ENCODE measurements at regions not wholly inside any gene's neighbourhood (a gene's known extent, or its start where the extent isn't known, plus 50 kb on each side); places are given as distances from the start of the nearest gene placed in this dataset.

DNA sequence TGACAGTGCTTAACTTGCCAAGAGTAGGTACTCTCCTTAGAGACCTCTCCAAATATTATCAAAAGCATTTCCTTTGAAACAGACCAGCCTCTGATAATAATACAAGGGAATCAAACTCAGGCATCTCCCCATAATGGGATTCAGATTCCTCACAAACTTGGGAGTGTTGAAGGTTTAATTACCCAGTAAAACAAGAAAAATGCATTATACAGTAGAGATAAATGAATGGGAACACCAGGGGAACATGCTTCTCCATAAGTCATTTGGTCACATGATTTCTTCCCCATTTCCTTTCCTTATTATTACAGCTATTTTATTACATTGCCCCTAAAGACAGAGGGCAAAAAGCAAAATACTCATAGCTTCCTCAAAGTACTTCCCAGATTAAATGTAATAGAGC, 325.0 kb upstream of the CDIN1 start:
- Histone ChIP-seq H3K27ac (no peak overlapping the region), H3K27me3 (no peaks in the 10 kb centered on the region), H3K36me3 (no peaks in the 10 kb centered on the region), H3K4me1 (no peaks in the 10 kb centered on the region), H3K9me3 (no peaks in the 10 kb centered on the region), H3K4me3 (no peak overlapping the region)
- TF ChIP-seq, protein P1, sequence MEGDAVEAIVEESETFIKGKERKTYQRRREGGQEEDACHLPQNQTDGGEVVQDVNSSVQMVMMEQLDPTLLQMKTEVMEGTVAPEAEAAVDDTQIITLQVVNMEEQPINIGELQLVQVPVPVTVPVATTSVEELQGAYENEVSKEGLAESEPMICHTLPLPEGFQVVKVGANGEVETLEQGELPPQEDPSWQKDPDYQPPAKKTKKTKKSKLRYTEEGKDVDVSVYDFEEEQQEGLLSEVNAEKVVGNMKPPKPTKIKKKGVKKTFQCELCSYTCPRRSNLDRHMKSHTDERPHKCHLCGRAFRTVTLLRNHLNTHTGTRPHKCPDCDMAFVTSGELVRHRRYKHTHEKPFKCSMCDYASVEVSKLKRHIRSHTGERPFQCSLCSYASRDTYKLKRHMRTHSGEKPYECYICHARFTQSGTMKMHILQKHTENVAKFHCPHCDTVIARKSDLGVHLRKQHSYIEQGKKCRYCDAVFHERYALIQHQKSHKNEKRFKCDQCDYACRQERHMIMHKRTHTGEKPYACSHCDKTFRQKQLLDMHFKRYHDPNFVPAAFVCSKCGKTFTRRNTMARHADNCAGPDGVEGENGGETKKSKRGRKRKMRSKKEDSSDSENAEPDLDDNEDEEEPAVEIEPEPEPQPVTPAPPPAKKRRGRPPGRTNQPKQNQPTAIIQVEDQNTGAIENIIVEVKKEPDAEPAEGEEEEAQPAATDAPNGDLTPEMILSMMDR (IDR thresholded peaks at IDR 0.05), result no peak
- DNase-seq (ENCODE audit: low spot score), result no peak

DNA sequence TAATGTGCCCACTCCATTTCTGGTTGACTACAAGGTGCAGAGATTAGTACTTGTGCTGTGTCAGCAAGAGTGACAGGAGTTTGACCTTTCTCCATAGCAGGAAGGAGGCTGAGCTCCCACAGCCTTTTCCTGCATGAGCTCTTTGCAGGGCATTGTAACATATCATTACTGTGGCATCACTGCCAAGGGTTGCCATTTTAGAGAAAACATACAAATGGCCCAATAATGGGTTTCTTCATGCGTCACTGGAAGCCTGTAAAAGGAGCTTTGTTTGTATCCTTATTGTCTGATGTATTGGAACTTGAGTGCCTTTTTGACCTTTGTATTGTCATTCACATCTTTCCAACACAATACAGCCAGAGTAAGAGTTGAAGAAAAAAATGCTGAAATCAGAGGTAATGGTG, 323.0 kb upstream of the CDIN1 start:
- Histone ChIP-seq H3K27ac (no peak overlapping the region), H3K36me3 (no peaks in the 10 kb centered on the region), H3K9me3 (no peaks in the 10 kb centered on the region), H3K4me3 (no peak overlapping the region), H3K27me3 (no peaks in the 10 kb centered on the region), H3K4me1 (no peaks in the 10 kb centered on the region)
- no peak for DNase-seq (ENCODE audit: low spot score)
- TF ChIP-seq, protein P1 (IDR thresholded peaks at IDR 0.05), result no peak

DNA sequence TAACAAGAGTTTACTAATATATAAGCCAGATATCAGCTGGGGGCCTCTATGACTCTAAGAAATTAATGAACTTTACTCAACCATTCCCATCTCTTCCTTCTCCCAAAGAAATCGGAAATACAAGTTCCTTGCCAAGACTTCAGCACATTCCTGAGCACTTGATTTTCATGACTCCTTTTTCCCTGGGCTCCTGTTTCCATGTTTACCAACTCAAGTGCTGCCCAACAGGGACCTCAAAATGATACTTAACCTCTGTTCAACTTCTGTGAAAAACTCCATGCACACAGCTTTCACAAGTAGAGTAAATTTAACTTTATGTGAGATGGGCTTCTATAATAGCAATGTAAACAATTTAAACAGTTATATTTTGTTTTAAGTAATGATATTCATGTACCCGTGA, 315.8 kb upstream of the CDIN1 start:
- no peaks in the 10 kb centered on the region for H3K27me3 ChIP-seq
- no peak for DNase-seq (ENCODE audit: low spot score)

DNA sequence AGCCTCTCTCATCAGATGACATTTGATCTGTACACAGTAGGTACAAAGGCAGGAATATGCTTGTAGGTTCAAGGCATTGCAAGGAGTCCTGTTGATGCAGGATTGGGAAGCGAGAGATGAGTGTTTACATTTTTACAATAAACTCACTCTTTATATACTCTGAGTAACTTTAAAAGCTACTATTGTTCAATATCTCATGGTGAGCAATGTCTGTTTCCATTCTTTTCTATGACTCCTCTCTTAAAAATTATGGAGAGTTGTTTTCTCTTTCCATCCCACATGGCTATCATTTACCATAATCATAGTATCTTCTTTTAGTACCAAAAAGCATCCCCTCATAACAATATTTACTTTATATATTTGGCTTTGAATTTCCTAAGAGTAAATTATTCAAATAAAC, 314.0 kb upstream of the CDIN1 start:
- no peaks in the 10 kb centered on the region for H3K9me3 ChIP-seq
- H3K4me1 ChIP-seq, result no peaks in the 10 kb centered on the region
- DNase-seq (ENCODE audit: low spot score), result no peak
- H3K27me3 ChIP-seq, result no peaks in the 10 kb centered on the region
- TF ChIP-seq, protein P1 (IDR thresholded peaks at IDR 0.05), result no peak
- H3K27ac ChIP-seq, result no peak overlapping the region
- no peaks in the 10 kb centered on the region for H3K36me3 ChIP-seq
- H3K4me3 ChIP-seq, result no peak overlapping the region

More for the DNA sequence above, 315.8 kb upstream of the CDIN1 start:
- TF ChIP-seq, protein P1 (IDR thresholded peaks at IDR 0.05), result no peak
- Histone ChIP-seq H3K4me3 (no peak overlapping the region), H3K4me1 (no peaks in the 10 kb centered on the region), H3K9me3 (no peaks in the 10 kb centered on the region), H3K36me3 (no peaks in the 10 kb centered on the region), H3K27ac (no peak overlapping the region)

DNA sequence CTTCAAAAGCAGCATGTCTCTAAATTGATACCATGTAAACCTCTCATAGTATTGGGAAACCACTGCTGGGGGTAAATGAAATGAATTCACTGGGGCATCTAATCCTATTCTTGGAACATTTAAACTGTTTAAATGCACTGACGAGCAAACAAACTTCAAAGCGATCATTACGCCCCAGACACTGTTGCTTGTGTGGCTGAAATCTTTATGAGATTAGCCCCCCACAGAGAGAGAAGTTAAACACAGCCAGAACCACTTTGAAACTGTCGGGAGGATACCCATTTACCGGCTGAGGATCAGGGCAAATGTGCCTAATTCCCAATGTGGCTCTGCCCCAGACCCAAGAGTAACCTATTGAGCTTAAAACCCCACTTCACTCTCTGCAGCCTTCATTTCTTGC, 308.4 kb upstream of the CDIN1 start:
- Histone ChIP-seq H3K4me1 (no peaks in the 10 kb centered on the region), H3K36me3 (no peaks in the 10 kb centered on the region), H3K27ac (no peak overlapping the region), H3K9me3 (no peaks in the 10 kb centered on the region), H3K27me3 (no peaks in the 10 kb centered on the region), H3K4me3 (no peak overlapping the region)
- TF ChIP-seq, protein P1 (IDR thresholded peaks at IDR 0.05), result no peak
- DNase-seq (ENCODE audit: low spot score), result no peak

DNA sequence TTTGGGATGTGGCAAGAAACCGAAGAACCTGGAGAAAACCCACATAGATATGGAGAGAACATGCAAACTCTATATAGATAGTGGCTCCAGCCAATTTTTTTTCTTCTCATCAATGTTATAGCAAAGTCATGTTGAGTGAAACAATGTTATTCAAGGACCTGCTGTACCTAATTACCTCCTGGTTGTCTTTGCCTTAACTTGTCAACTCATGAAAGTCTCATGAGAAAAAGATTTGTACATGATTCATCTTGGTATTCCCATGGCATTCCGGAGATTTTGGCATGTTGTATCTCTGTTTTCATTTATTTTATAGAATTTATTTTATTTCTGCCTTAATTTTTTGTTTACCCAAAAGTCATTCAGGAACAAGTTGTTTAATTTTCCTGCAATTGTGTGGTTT, 303.8 kb upstream of the CDIN1 start:
- H3K9me3 ChIP-seq, result peaks cover 0 to 31% of the 10 kb centered on the region in 2 donors
- H3K36me3 ChIP-seq, result no peaks in the 10 kb centered on the region
- H3K4me3 ChIP-seq, result no peak overlapping the region
- no peaks in the 10 kb centered on the region for H3K4me1 ChIP-seq
- TF ChIP-seq, protein P1 (IDR thresholded peaks at IDR 0.05), result no peak
- no peaks in the 10 kb centered on the region for H3K27me3 ChIP-seq
- no peak overlapping the region for H3K27ac ChIP-seq
- no peak for DNase-seq (ENCODE audit: low spot score)

Data from right atrium auricular region (tissue), 2 donors.